Stomach (tissue), 8 donors: ENCODE measurements at regions not wholly inside any gene's neighbourhood (a gene's known extent, or its start where the extent isn't known, plus 50 kb on each side); places are given as distances from the start of the nearest gene placed in this dataset.

Source experiments
- DNase-seq, 2 donors: peaks; one replicate each; pipeline versions ENCODE4 v3.0.0 to v3.0.0-alpha.2; 2013 to 2019
- H3K27ac ChIP-seq, 5 donors: fragments of 200-600 bp in 4 of 5; sonication (generic) in 4 of 5; one replicate each; pipeline ENCODE4 v1.5.1; 2013 to 2019; ENCODE audit warnings: mild to moderate bottlenecking in 1 of 5, moderate library complexity in 1 of 5
- H3K27me3 ChIP-seq, 3 donors: fragments of 200-600 bp; sonication (generic); one replicate each; pipeline ENCODE4 v1.5.1; 2017 to 2019; ENCODE audit warnings: mixed run types in 1 of 3
- H3K36me3 ChIP-seq, 4 donors: fragments of 200-600 bp; sonication (generic); 1 replicate in 3 of 4; 2 replicates in 1 of 4; pipeline ENCODE4 v1.5.1; 2016 to 2019
- H3K4me1 ChIP-seq, 4 donors: fragments of 200-600 bp; sonication (generic); one replicate each; pipeline ENCODE4 v1.5.1; 2016 to 2019
- H3K4me3 ChIP-seq, 4 donors: fragments of 200-600 bp; sonication (generic) in 3 of 4; one replicate each; pipeline ENCODE4 v1.5.1; 2016 to 2019; ENCODE audit warnings: mild to moderate bottlenecking in 1 of 4
- H3K9me3 ChIP-seq, 4 donors: fragments of 200-600 bp; sonication (generic); one replicate each; pipeline ENCODE4 v1.5.1; 2016 to 2019
- CTCF ChIP-seq, 7 experiments: fragments of 450-650 bp in 4 of 7; fragments of 200-600 bp in 3 of 7; sonication (generic) in 3 of 7; IDR thresholded peaks; one replicate each; pipeline ENCODE4 v1.5.1; 2016 to 2019; ENCODE audit warnings: antibody characterized with exemption in 7 of 7, control low read depth in 2 of 7, mild to moderate bottlenecking in 1 of 7
- EP300 ChIP-seq: sonication (generic); formaldehyde crosslinking; IDR thresholded peaks from one replicate; pipeline ENCODE4 v1.6.1; 2017; ENCODE audit warnings: antibody characterized with exemption
- POLR2A ChIP-seq, 4 donors: fragments of 450-650 bp; IDR thresholded peaks; one replicate each; pipeline ENCODE4 v1.6.1; 2016; ENCODE audit warnings: antibody characterized with exemption in 4 of 4, control low read depth in 2 of 4, mild to moderate bottlenecking in 1 of 4, moderate library complexity in 1 of 4
- POLR2AphosphoS5 ChIP-seq, 3 donors: sonication (generic); formaldehyde crosslinking; IDR thresholded peaks; one replicate each; pipeline ENCODE4 v1.6.1; 2016; ENCODE audit warnings: antibody characterized with exemption in 3 of 3
- WGBS, 5 donors: extraction: QIAGEN DNeasy Blood & Tissue Kit in 3 of 5; methylation state at CpG; one replicate each; pipeline versions ENCODE4 v1.1.5 to v1.1.7; 2013 to 2018; 5-methylcytosine and 5-hydroxymethylcytosine counted together
- intact Hi-C: fragments of 100-400 bp; cut with DNase I; formaldehyde crosslinking; loops from one replicate; pipeline ENCODE4 v1.15.1; 2023; ENCODE audit warnings: low total_unique reads
- donor health status: healthy with polysubstance abuse.
- donor health status: Bipolar disorder and iron deficiency.
- donor health status: healthy.

- Histone ChIP-seq H3K36me3 (no peaks in the 10 kb centered on the region), H3K27me3 (no peaks in the 10 kb centered on the region), H3K9me3 (no peaks in the 10 kb centered on the region), H3K4me1 (no peaks in the 10 kb centered on the region), H3K4me3 (no peak overlapping the region), H3K27ac (no peak overlapping the region)
- intact Hi-C loops = no loop called here
- 96 to 100% (median 99%) methylated on average over 3 of the region's 3 CpGs for WGBS, 5 donors
- TF ChIP-seq EP300 (no peak), POLR2A (IDR thresholded peaks at IDR 0.05) (no peak), POLR2AphosphoS5 (IDR thresholded peaks at IDR 0.05) (no peak), CTCF (IDR thresholded peaks at IDR 0.05) (no peak)
- no peak for DNase-seq
Measured at GRCh38 chr2:144675331-144675730, 155.4 kb upstream of the ZEB2 start.

- Histone ChIP-seq H3K27ac (no peak overlapping the region), H3K4me3 (no peak overlapping the region), H3K27me3 (no peaks in the 10 kb centered on the region), H3K36me3 (no peaks in the 10 kb centered on the region), H3K9me3 (no peaks in the 10 kb centered on the region), H3K4me1 (no peaks in the 10 kb centered on the region)
- TF ChIP-seq CTCF (IDR thresholded peaks at IDR 0.05) (no peak), POLR2AphosphoS5 (IDR thresholded peaks at IDR 0.05) (no peak), POLR2A (IDR thresholded peaks at IDR 0.05) (no peak)
- no peak for DNase-seq
- intact Hi-C loops = no loop called here
Measured at GRCh38 chr2:144674071-144674470, 154.2 kb upstream of the ZEB2 start.

DNA sequence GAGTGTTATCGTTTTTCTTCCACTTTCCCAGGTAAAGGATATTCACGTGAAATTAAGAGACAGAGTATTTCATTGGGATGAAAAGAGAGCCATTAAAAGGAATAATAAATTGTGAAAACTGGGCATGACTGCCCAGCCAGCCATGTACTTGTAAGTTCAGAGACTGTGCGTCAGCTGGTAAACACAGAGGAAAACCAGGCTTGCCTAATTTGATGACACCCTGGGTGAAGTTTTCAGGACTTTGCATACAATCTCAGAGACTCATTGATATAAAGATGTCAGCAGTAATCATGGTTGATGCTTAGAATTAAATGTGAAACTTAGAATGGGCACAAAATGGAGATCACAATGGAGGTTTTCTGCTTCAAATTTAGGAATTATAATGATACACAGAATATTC is 153.5 kb upstream of the ZEB2 start:
- 61 to 80% (median 66%) methylated on average over 3 of the region's 3 CpGs for WGBS, 5 donors
- Histone ChIP-seq H3K27me3 (no peaks in the 10 kb centered on the region), H3K27ac (no peak overlapping the region), H3K9me3 (no peaks in the 10 kb centered on the region), H3K4me1 (no peaks in the 10 kb centered on the region), H3K4me3 (no peak overlapping the region), H3K36me3 (no peaks in the 10 kb centered on the region)
- no peak for TF ChIP-seq CTCF (IDR thresholded peaks at IDR 0.05)
- TF ChIP-seq POLR2AphosphoS5 (IDR thresholded peaks at IDR 0.05) = no peak
- no peak for TF ChIP-seq EP300
- TF ChIP-seq POLR2A (IDR thresholded peaks at IDR 0.05) = no peak
- DNase-seq = no peak
- intact Hi-C loops = no loop called here

- Histone ChIP-seq H3K36me3 (no peaks in the 10 kb centered on the region), H3K4me1 (no peaks in the 10 kb centered on the region), H3K27me3 (no peaks in the 10 kb centered on the region), H3K27ac (peak overlapping the region in 1 of 5 donors; percentile 8), H3K9me3 (no peaks in the 10 kb centered on the region), H3K4me3 (no peak overlapping the region)
- intact Hi-C loops = no loop called here
- 88 to 92% (median 92%) methylated on average over 4 of the region's 4 CpGs for WGBS, 5 donors
- no peak for TF ChIP-seq EP300
- DNase-seq = no peak
Measured at GRCh38 chr2:144671695-144672455, 152.0 kb upstream of the ZEB2 start.

- no peaks in the 10 kb centered on the region for H3K27me3 ChIP-seq
- 89 to 96% (median 94%) methylated on average over 1 of the region's 1 CpG for WGBS, 5 donors
- H3K9me3 ChIP-seq = no peaks in the 10 kb centered on the region
- no peak overlapping the region for H3K27ac ChIP-seq
- TF ChIP-seq CTCF (IDR thresholded peaks at IDR 0.05) = no peak
- TF ChIP-seq POLR2A (IDR thresholded peaks at IDR 0.05) = no peak
- no peak for TF ChIP-seq POLR2AphosphoS5 (IDR thresholded peaks at IDR 0.05)
- no peak for TF ChIP-seq EP300
- H3K36me3 ChIP-seq = no peaks in the 10 kb centered on the region
- H3K4me3 ChIP-seq = no peak overlapping the region
- no peaks in the 10 kb centered on the region for H3K4me1 ChIP-seq
- no peak for DNase-seq
- intact Hi-C loops = no loop called here
Measured at GRCh38 chr2:144670738-144671137, 150.8 kb upstream of the ZEB2 start.
